HCEC 1CT (cell line): ENCODE measurements at regions not wholly inside any gene's neighbourhood (a gene's known extent, or its start where the extent isn't known, plus 50 kb on each side); places are given as distances from the start of the nearest gene placed in this dataset.
"Not testable (repeated sequence)": the region's sequence is repeated elsewhere in the genome, so short reads cannot be mapped to it uniquely, and the experiment has no call there.

Experiments used
- DNase-seq: peaks from one replicate; pipeline ENCODE4 v3.0.0-alpha.2; 2017

GRCh38 chr5:9725265-9725664, 95.1 kb upstream of the TAS2R1 start:
- not testable (repeated sequence) for DNase-seq

- DNase-seq: no peak
Observed at GRCh38 chr5:9724707-9725106, 94.6 kb upstream of the TAS2R1 start.

GRCh38 chr5:9722601-9723180, 92.5 kb upstream of the TAS2R1 start:
- no peak for DNase-seq

- DNase-seq: no peak
Observed at GRCh38 chr5:9721161-9721560, 91.0 kb upstream of the TAS2R1 start.

GRCh38 chr5:9720361-9720760, 90.2 kb upstream of the TAS2R1 start:
- no peak for DNase-seq

- peak; percentile 71 for DNase-seq
Observed at GRCh38 chr5:9716838-9717281, 86.7 kb upstream of the TAS2R1 start.

GRCh38 chr5:9715891-9716335, 85.8 kb upstream of the TAS2R1 start:
- peak; percentile 58 for DNase-seq

- DNase-seq: peak; percentile 20
Observed at GRCh38 chr5:9713959-9714586, 83.9 kb upstream of the TAS2R1 start.

GRCh38 chr5:9713356-9713755, 83.2 kb upstream of the TAS2R1 start:
- no peak for DNase-seq

GRCh38 chr5:9712911-9713310, 82.8 kb upstream of the TAS2R1 start:
- no peak for DNase-seq

GRCh38 chr5:9712506-9712905, 82.4 kb upstream of the TAS2R1 start:
- peak; percentile 65 for DNase-seq

GRCh38 chr5:9710069-9710468, 79.9 kb upstream of the TAS2R1 start:
- no peak for DNase-seq

- no peak for DNase-seq
Observed at GRCh38 chr5:9707732-9708462, 77.7 kb upstream of the TAS2R1 start.

- DNase-seq: no peak
Observed at GRCh38 chr5:9699681-9700080, 69.5 kb upstream of the TAS2R1 start.

- DNase-seq: no peak
Observed at GRCh38 chr5:9698841-9699240, 68.7 kb upstream of the TAS2R1 start.

- DNase-seq: no peak
Observed at GRCh38 chr5:9698125-9698826, 68.1 kb upstream of the TAS2R1 start.

- no peak for DNase-seq
Observed at GRCh38 chr5:9692576-9692975, 62.4 kb upstream of the TAS2R1 start.

GRCh38 chr5:9691261-9691660, 61.1 kb upstream of the TAS2R1 start:
- DNase-seq: no peak

- DNase-seq: no peak
Observed at GRCh38 chr5:9690751-9691150, 60.6 kb upstream of the TAS2R1 start.

- peak; percentile 27 for DNase-seq
Observed at GRCh38 chr5:9686216-9686615, 56.1 kb upstream of the TAS2R1 start.

GRCh38 chr5:9681706-9682105, 51.6 kb upstream of the TAS2R1 start:
- no peak for DNase-seq
